IMR-90 (cell line): ENCODE measurements at regions not wholly inside any gene's neighbourhood (a gene's known extent, or its start where the extent isn't known, plus 50 kb on each side); places are given as distances from the start of the nearest gene placed in this dataset.
A peak's percentile ranks its signal among the peaks of the same experiment; 100 is the strongest.

Experiments used
- ATAC-seq: fragments of 200-7000 bp; cut with Tn5 transposase; 2 replicates; pipeline ENCODE4 v1.9.1; 2020; ENCODE audit warnings: low read depth, mild to moderate bottlenecking, moderate library complexity
- BruUV-seq: library from RNA; stranded (reverse); fragments of 400-500 nt; replicated peaks from 2 replicates; lab custom pipeline; 2021; lab: Mats Ljungman, UMichigan
- CTCF ChIA-PET: fragments of 300-600 bp; formaldehyde crosslinking; extraction: SDS; loops from one replicate; lab custom pipeline; 2021; ENCODE audit warnings: antibody characterized with exemption; lab: Yijun Ruan, JAX
- POLR2A ChIA-PET: fragments of 300-600 bp; sonication (Branson Sonifier 250); formaldehyde crosslinking; loops from one replicate; lab custom pipeline; 2022; ENCODE audit warnings: antibody characterized with exemption; ENCODE audit not compliant: unreplicated experiment; lab: Charles Lee
- DNase-seq: peaks from one replicate; pipeline ENCODE4 v3.0.0; 2013
- H2AFZ ChIP-seq: replicated peaks from 2 replicates; pipeline ENCODE3; 2013; ENCODE audit warnings: low read length, mild to moderate bottlenecking; ENCODE audit not compliant: poor library complexity
- H2AK5ac ChIP-seq: 2 replicates; pipeline ENCODE4 v1.6.1; 2013; ENCODE audit warnings: low read depth, low read length, inconsistent platforms
- H2AK9ac ChIP-seq: replicated peaks from 2 replicates; pipeline ENCODE3; 2013; ENCODE audit warnings: mild to moderate bottlenecking, low read depth, low read length, moderate library complexity; ENCODE audit not compliant: poor library complexity
- H2BK120ac ChIP-seq: 2 replicates; pipeline ENCODE4 v1.6.1; 2013; ENCODE audit warnings: low read depth, low read length, inconsistent platforms
- H2BK15ac ChIP-seq: 3 replicates; pipeline ENCODE4 v1.6.1; 2013; ENCODE audit warnings: low read depth, low read length, inconsistent platforms
- H2BK20ac ChIP-seq: 2 replicates; pipeline ENCODE4 v1.6.1; 2013; ENCODE audit warnings: low read depth, mild to moderate bottlenecking, inconsistent platforms, low read length, moderate library complexity
- H2BK5ac ChIP-seq: 2 replicates; pipeline ENCODE4 v1.6.1; 2013; ENCODE audit warnings: mild to moderate bottlenecking, low read depth, low read length, inconsistent platforms; ENCODE audit not compliant: poor library complexity, severe bottlenecking
- H3K14ac ChIP-seq: replicated peaks from 2 replicates; pipeline ENCODE4 v1.6.1; 2013; ENCODE audit warnings: low read depth, low read length, inconsistent platforms
- H3K18ac ChIP-seq: 2 replicates; pipeline ENCODE4 v1.6.1; 2013; ENCODE audit warnings: low read depth, low read length, control low read depth
- H3K23ac ChIP-seq: 2 replicates; pipeline ENCODE4 v1.6.1; 2013; ENCODE audit warnings: low read depth, low read length, inconsistent platforms
- H3K27ac ChIP-seq: 2 replicates; pipeline ENCODE4 v1.5.1; 2013; ENCODE audit warnings: mild to moderate bottlenecking, control low read depth, low read length; ENCODE audit not compliant: insufficient read depth
- H3K27me3 ChIP-seq: 2 replicates; pipeline ENCODE4 v1.6.1; 2013; ENCODE audit warnings: low read length; ENCODE audit not compliant: control insufficient read depth, insufficient read depth
- H3K36me3 ChIP-seq: 2 replicates; pipeline ENCODE4 v1.6.1; 2013; ENCODE audit warnings: low read length, mixed read lengths; ENCODE audit not compliant: control insufficient read depth, insufficient read depth
- H3K4ac ChIP-seq: 2 replicates; pipeline ENCODE4 v1.6.1; 2013; ENCODE audit warnings: low read depth, low read length, inconsistent platforms
- H3K4me1 ChIP-seq: 2 replicates; pipeline ENCODE4 v1.6.1; 2013; ENCODE audit warnings: low read length, mixed read lengths; ENCODE audit not compliant: control insufficient read depth, insufficient read depth
- H3K4me2 ChIP-seq: 2 replicates; pipeline ENCODE4 v1.6.1; 2013; ENCODE audit warnings: low read depth, mild to moderate bottlenecking, control low read depth, low read length, moderate library complexity
- H3K4me3 ChIP-seq: 2 replicates; pipeline ENCODE4 v1.5.1; 2013; ENCODE audit warnings: low read depth, mild to moderate bottlenecking, control low read depth, low read length, moderate library complexity; ENCODE audit not compliant: insufficient read depth
- H3K56ac ChIP-seq: 2 replicates; pipeline ENCODE4 v1.6.1; 2013; ENCODE audit warnings: low read length, inconsistent platforms; ENCODE audit not compliant: insufficient read depth; ENCODE audit errors: extremely low read depth
- H3K79me1 ChIP-seq, 2 experiments: 2 replicates each; pipeline ENCODE4 v1.6.1; 2013; ENCODE audit warnings: low read length in 2 of 2, inconsistent platforms in 1 of 2, low read depth in 1 of 2
- H3K9ac ChIP-seq: 2 replicates; pipeline ENCODE4 v1.6.1; 2013; ENCODE audit warnings: low read depth, low read length, control low read depth
- H3K9me1 ChIP-seq: 2 replicates; pipeline ENCODE4 v1.6.1; 2013; ENCODE audit warnings: low read length, inconsistent platforms; ENCODE audit not compliant: insufficient read depth
- H3K9me3 ChIP-seq: 2 replicates; pipeline ENCODE4 v1.6.1; 2013; ENCODE audit warnings: low read length; ENCODE audit not compliant: control insufficient read depth, insufficient read depth
- H4K20me1 ChIP-seq: 2 replicates; pipeline ENCODE4 v1.6.1; 2013; ENCODE audit warnings: low read length, inconsistent platforms; ENCODE audit not compliant: insufficient read depth
- H4K5ac ChIP-seq: 2 replicates; pipeline ENCODE4 v1.6.1; 2013; ENCODE audit warnings: mild to moderate bottlenecking, low read depth, low read length, control low read depth
- H4K8ac ChIP-seq, 2 experiments: 2 replicates each; pipeline ENCODE4 v1.6.1; 2013; ENCODE audit warnings: low read depth in 2 of 2, low read length in 2 of 2, control low read depth in 1 of 2, inconsistent platforms in 1 of 2
- H4K91ac ChIP-seq: 2 replicates; pipeline ENCODE4 v1.6.1; 2013; ENCODE audit warnings: low read depth, low read length, inconsistent platforms; ENCODE audit not compliant: insufficient read depth
- BHLHE40 ChIP-seq: fragments of 150-350 bp; IDR thresholded peaks from 2 replicates; pipeline ENCODE4 v1.6.1; 2016; ENCODE audit warnings: mild to moderate bottlenecking, low read depth, low read length
- CEBPB ChIP-seq: IDR thresholded peaks from 2 replicates; pipeline ENCODE4 v1.6.1; 2012; ENCODE audit warnings: low read depth, low read length, improper control_type of control experiment
- CHD1 ChIP-seq: IDR thresholded peaks from 2 replicates; pipeline ENCODE4 v1.6.1; 2012; ENCODE audit warnings: low read depth, low read length, improper control_type of control experiment
- FOS ChIP-seq: fragments of 150-350 bp; IDR thresholded peaks from 2 replicates; pipeline ENCODE4 v1.6.1; 2016; ENCODE audit warnings: low read depth, low read length
- MAFK ChIP-seq: IDR thresholded peaks from 2 replicates; pipeline ENCODE4 v1.6.1; 2012; ENCODE audit warnings: low read depth, low read length, improper control_type of control experiment
- MAZ ChIP-seq: IDR thresholded peaks from 2 replicates; pipeline ENCODE4 v1.6.1; 2012; ENCODE audit warnings: low read depth, mild to moderate bottlenecking, low read length, improper control_type of control experiment, moderate library complexity, borderline replicate concordance
- MXI1 ChIP-seq: IDR thresholded peaks from 2 replicates; pipeline ENCODE4 v1.6.1; 2012; ENCODE audit warnings: low read depth, mild to moderate bottlenecking, low read length, moderate library complexity, borderline replicate concordance
- NFE2L2 ChIP-seq: fragments of 150-350 bp; IDR thresholded peaks from 2 replicates; pipeline ENCODE4 v1.6.1; 2016; ENCODE audit warnings: low read depth, mild to moderate bottlenecking, low read length
- POLR2A ChIP-seq: IDR thresholded peaks from 2 replicates; pipeline ENCODE4 v1.6.1; 2012; ENCODE audit warnings: mild to moderate bottlenecking, low read depth, low read length
- RAD21 ChIP-seq: IDR thresholded peaks from 2 replicates; pipeline ENCODE4 v1.6.1; 2012; ENCODE audit warnings: low read length, improper control_type of control experiment
- RCOR1 ChIP-seq: IDR thresholded peaks from 2 replicates; pipeline ENCODE4 v1.6.1; 2012; ENCODE audit warnings: mild to moderate bottlenecking, low read length, improper control_type of control experiment; ENCODE audit not compliant: insufficient replicate concordance
- RFX5 ChIP-seq: IDR thresholded peaks from 2 replicates; pipeline ENCODE4 v1.8.0; 2012; ENCODE audit warnings: low read depth, mild to moderate bottlenecking, low read length, moderate library complexity
- SMC3 ChIP-seq: fragments of 150-350 bp; IDR thresholded peaks from 2 replicates; pipeline ENCODE4 v1.6.1; 2016; ENCODE audit warnings: low read depth, mild to moderate bottlenecking, antibody characterized with exemption, low read length, moderate library complexity
- WGBS, 2 experiments: methylation state at CpG; one replicate each; pipeline versions ENCODE4 v1.1.5 to v1.1.7; 2013; ENCODE audit warnings: missing lambda C conversion rate in 2 of 2; ENCODE audit not compliant: insufficient read length in 1 of 2; ENCODE audit errors: extremely low coverage in 2 of 2; 5-methylcytosine and 5-hydroxymethylcytosine counted together
- dilution Hi-C: fragments of 300-500 bp; cut with HindIII; formaldehyde crosslinking; loops from one replicate; pipeline ENCODE4 v1.14.3; 2018; ENCODE audit warnings: low sequenced_read_pairs; ENCODE audit not compliant: unreplicated experiment
- in situ Hi-C: fragments of 300-500 bp; cut with MboI; formaldehyde crosslinking; loops from 3 replicates; pipeline ENCODE4 v1.14.3; 2019; ENCODE audit warnings: low sequenced_read_pairs, inconsistent platforms, mixed read lengths
- intact Hi-C: fragments of 100-400 bp; cut with micrococcal nuclease; formaldehyde crosslinking; loops from 2 replicates; pipeline ENCODE4 v1.10.0; 2022
- TF ChIP-seq, protein P1 (sequence below): conservative IDR thresholded peaks from 2 replicates; pipeline ENCODE4 v1.5.1; 2012; ENCODE audit warnings: mild to moderate bottlenecking, low read depth, low read length, improper control_type of control experiment
- TF ChIP-seq, protein P2 (sequence below): fragments of 150-350 bp; IDR thresholded peaks from 2 replicates; pipeline ENCODE4 v1.6.1; 2017; ENCODE audit warnings: mild to moderate bottlenecking, antibody characterized with exemption, low read length, low read depth
- TF ChIP-seq, protein P3 (sequence below): fragments of 150-350 bp; IDR thresholded peaks from 2 replicates; pipeline ENCODE4 v1.6.1; 2016; ENCODE audit warnings: low read depth, mild to moderate bottlenecking, low read length, moderate library complexity, borderline replicate concordance

DNA sequence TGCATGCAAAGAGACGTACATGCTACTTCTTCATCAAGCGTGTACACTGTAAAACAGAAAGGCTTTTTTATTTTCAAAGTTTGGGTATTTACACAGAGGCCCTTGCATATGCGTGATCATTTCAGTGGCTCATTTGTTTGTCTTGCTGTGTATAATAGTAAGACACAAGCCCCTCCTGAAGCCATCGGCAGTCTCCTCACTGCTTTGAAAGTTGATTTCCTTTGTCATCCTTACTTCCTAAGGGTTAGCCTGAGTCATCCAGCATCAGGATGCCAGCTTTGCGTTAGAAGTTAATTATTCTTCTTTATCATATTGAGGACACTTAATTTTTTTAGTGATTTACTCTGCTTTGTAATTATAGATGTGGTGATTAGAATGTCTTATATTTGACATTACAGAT lies 72.5 kb upstream of the CTBP2 start:
- H2BK120ac ChIP-seq: peak overlapping the region; percentile 99
- no peaks in the 10 kb centered on the region for H3K36me3 ChIP-seq
- ATAC-seq (no peak), DNase-seq (peak; percentile 43)
- 0 out of 3 replicates have a peak overlapping the region, but pooled peaks have one; percentile 96 for H2BK15ac ChIP-seq
- H3K27me3 ChIP-seq: no peaks in the 10 kb centered on the region
- POLR2A ChIA-PET: no interaction called here
- TF ChIP-seq CEBPB (no peak), CHD1 (no peak), SMC3 (no peak), FOS (no peak), POLR2A (no peak), RCOR1 (no peak), RFX5 (no peak), BHLHE40 (no peak), MAZ (no peak), RAD21 (no peak), MXI1 (no peak), NFE2L2 (no peak), MAFK (no peak)
- TF ChIP-seq, protein P1, sequence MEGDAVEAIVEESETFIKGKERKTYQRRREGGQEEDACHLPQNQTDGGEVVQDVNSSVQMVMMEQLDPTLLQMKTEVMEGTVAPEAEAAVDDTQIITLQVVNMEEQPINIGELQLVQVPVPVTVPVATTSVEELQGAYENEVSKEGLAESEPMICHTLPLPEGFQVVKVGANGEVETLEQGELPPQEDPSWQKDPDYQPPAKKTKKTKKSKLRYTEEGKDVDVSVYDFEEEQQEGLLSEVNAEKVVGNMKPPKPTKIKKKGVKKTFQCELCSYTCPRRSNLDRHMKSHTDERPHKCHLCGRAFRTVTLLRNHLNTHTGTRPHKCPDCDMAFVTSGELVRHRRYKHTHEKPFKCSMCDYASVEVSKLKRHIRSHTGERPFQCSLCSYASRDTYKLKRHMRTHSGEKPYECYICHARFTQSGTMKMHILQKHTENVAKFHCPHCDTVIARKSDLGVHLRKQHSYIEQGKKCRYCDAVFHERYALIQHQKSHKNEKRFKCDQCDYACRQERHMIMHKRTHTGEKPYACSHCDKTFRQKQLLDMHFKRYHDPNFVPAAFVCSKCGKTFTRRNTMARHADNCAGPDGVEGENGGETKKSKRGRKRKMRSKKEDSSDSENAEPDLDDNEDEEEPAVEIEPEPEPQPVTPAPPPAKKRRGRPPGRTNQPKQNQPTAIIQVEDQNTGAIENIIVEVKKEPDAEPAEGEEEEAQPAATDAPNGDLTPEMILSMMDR: no peak
- TF ChIP-seq, protein P2, sequence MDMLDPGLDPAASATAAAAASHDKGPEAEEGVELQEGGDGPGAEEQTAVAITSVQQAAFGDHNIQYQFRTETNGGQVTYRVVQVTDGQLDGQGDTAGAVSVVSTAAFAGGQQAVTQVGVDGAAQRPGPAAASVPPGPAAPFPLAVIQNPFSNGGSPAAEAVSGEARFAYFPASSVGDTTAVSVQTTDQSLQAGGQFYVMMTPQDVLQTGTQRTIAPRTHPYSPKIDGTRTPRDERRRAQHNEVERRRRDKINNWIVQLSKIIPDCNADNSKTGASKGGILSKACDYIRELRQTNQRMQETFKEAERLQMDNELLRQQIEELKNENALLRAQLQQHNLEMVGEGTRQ: no peak
- TF ChIP-seq, protein P3, sequence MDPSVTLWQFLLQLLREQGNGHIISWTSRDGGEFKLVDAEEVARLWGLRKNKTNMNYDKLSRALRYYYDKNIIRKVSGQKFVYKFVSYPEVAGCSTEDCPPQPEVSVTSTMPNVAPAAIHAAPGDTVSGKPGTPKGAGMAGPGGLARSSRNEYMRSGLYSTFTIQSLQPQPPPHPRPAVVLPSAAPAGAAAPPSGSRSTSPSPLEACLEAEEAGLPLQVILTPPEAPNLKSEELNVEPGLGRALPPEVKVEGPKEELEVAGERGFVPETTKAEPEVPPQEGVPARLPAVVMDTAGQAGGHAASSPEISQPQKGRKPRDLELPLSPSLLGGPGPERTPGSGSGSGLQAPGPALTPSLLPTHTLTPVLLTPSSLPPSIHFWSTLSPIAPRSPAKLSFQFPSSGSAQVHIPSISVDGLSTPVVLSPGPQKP: no peak
- H3K18ac ChIP-seq: peak overlapping the region; percentile 9; the same call in 1 of the 2 replicates
- no peak overlapping the region for H3K23ac ChIP-seq
- peak overlapping the region in 1 of 2 experiments; percentile 91; a peak in 1 of 4 replicates for H4K8ac ChIP-seq
- no peak overlapping the region for H2AK5ac ChIP-seq
- dilution Hi-C loops: no loop called here
- H3K14ac ChIP-seq: peak overlapping the region; percentile 98; the same call in 1 of the 2 replicates
- H3K9ac ChIP-seq: no peak overlapping the region
- H4K91ac ChIP-seq: peak overlapping the region; percentile 98
- H3K56ac ChIP-seq: no peak overlapping the region
- peak overlapping the region; percentile 13 for H3K4me2 ChIP-seq
- in situ Hi-C loops: no loop called here
- no peak overlapping the region for H2AFZ ChIP-seq
- H3K4ac ChIP-seq: peak overlapping the region; percentile 98
- H3K4me1 ChIP-seq: peaks cover 12% of the 10 kb centered on the region
- H3K4me3 ChIP-seq: no peak overlapping the region
- H2BK5ac ChIP-seq: no peak overlapping the region
- peaks cover 16% of the 10 kb centered on the region for H3K9me1 ChIP-seq
- no peak overlapping the region for H4K5ac ChIP-seq
- WGBS, 2 experiments: no CpG with 5 or more reads among the region's 5 CpGs
- BruUV-seq: no TSS peak
- CTCF ChIA-PET: no interaction called here
- no peaks in the 10 kb centered on the region for H4K20me1 ChIP-seq
- peak overlapping the region; percentile 95 for H2BK20ac ChIP-seq
- H3K79me1 ChIP-seq: peaks cover 0 to 10% of the 10 kb centered on the region in 2 experiments; a peak in 2 of 4 replicates
- H3K9me3 ChIP-seq: no peaks in the 10 kb centered on the region
- H2AK9ac ChIP-seq: no peak overlapping the region
- H3K27ac ChIP-seq: no peak overlapping the region
- intact Hi-C loops: loop anchor here (5.0 to 10.0 kb wide), 2 partner anchors 188 to 484 kb away; partner anchors contain the start of gene EDRF1
